HEK293T (cell line): ENCODE measurements at regions not wholly inside any gene's neighbourhood (a gene's known extent, or its start where the extent isn't known, plus 50 kb on each side); places are given as distances from the start of the nearest gene placed in this dataset.

ENCODE experiments used
- BHLHE40 ChIP-seq: fragments of 450-650 bp; IDR thresholded peaks from 2 replicates; pipeline ENCODE4 v1.6.1; 2016; ENCODE audit warnings: mild to moderate bottlenecking, moderate library complexity, borderline replicate concordance
- FOXK2 ChIP-seq: fragments of 450-650 bp; IDR thresholded peaks from 2 replicates; pipeline ENCODE4 v1.6.1; 2016; ENCODE audit warnings: mild to moderate bottlenecking
- FOXM1 ChIP-seq: fragments of 450-650 bp; IDR thresholded peaks from 2 replicates; pipeline ENCODE4 v1.6.1; 2017; ENCODE audit warnings: mild to moderate bottlenecking, borderline replicate concordance
- NFRKB ChIP-seq: fragments of 450-650 bp; IDR thresholded peaks from 2 replicates; pipeline ENCODE4 v1.6.1; 2016; ENCODE audit warnings: mild to moderate bottlenecking, moderate library complexity
- PKNOX1 ChIP-seq: fragments of 450-650 bp; IDR thresholded peaks from 2 replicates; pipeline ENCODE4 v1.6.1; 2016
- SUZ12 ChIP-seq: fragments of 450-650 bp; IDR thresholded peaks from 2 replicates; pipeline ENCODE4 v1.6.1; 2016; ENCODE audit warnings: mild to moderate bottlenecking

GRCh38 chr3:177700117-177700516 lies 502.8 kb upstream of the TBL1XR1 start:
- no peak for TF ChIP-seq FOXK2
- no peak for TF ChIP-seq BHLHE40
- no peak for TF ChIP-seq SUZ12
- no peak for TF ChIP-seq PKNOX1
- no peak for TF ChIP-seq FOXM1
- TF ChIP-seq NFRKB = no peak
